ENCODE measurements at regions not wholly inside any gene's neighbourhood (a gene's known extent, or its start where the extent isn't known, plus 50 kb on each side); places are given as distances from the start of the nearest gene placed in this dataset.

DNA sequence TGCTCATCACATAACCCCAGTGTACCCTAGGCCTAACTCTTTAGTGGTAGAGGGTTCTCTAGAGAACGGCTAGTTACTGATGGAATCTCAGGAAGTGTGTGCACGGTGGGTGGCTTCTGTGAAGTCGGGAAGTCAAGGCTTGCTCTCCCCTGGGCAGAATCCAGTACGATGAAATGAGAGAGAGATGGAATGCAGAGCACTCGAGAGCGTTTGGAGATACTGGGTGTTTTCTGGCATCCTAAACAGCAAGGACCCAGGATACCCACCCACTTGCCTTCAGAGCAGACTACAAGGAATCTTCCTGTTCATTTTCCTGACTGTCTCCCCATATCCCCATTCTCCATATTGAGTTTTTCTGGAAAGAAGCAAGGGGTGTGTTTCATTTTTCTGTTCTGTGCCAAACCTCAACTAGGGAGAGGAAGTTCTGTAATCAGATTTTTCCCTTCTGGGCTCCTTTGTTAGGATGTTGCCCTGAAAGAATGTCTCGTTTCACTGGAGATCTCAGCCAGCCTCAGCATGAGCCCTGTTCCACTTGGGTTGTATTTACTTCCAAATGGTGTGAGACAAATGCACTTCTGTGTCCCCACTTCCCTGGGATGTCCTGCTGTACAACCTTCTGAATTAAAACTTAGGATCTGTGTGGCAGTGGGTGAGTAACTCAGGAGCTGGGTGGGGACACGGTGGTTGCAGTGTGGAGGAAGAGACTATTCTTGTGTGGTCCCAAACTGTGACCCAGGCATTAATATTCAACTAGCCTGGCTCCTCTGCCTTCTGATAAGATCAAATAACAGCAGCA, 108.9 kb upstream of the SPRY4 start:
- Histone ChIP-seq H3K27me3 (ENCODE audit: insufficient read depth, low read length, poor library complexity) (no peaks in the 10 kb centered on the region), H3K4ac (ENCODE audit: low read depth, low read length) (peak overlapping the region; percentile 48), H3K4me1 (ENCODE audit: control insufficient read depth, low read depth, low read length) (peaks cover 14% of the 10 kb centered on the region), H2BK120ac (ENCODE audit: low read depth, low read length) (peak overlapping the region; percentile 6), H3K18ac (ENCODE audit: low read length) (peak overlapping the region; percentile 33), H3K27ac (ENCODE audit: low read depth, low read length) (peak overlapping the region; percentile 50), H3K9ac (ENCODE audit: low read length) (peak overlapping the region; percentile 15), H3K4me3 (ENCODE audit: low read length) (no peak overlapping the region), H2AK5ac (ENCODE audit: low read length) (peak overlapping the region; percentile 54), H4K8ac (ENCODE audit: low read depth, low read length) (no peak overlapping the region), H4K5ac (ENCODE audit: low read length) (no peak overlapping the region), H2BK5ac (ENCODE audit: low read length) (peak overlapping the region; percentile 69), H3K79me2 (ENCODE audit: control insufficient read depth, insufficient read depth, low read length) (no peaks in the 10 kb centered on the region), H3K23ac (ENCODE audit: low read length) (no peak overlapping the region), H3K79me1 (ENCODE audit: low read length) (no peaks in the 10 kb centered on the region), H3K56ac (ENCODE audit: low read length) (peak overlapping the region; percentile 80), H3K4me2 (ENCODE audit: low read length) (no peak overlapping the region), H2BK15ac (replicated peaks; ENCODE audit: low read depth) (no peak overlapping the region), H3K36me3 (ENCODE audit: control insufficient read depth, insufficient read depth, low read length) (no peaks in the 10 kb centered on the region)
- peak; percentile 48 for DNase-seq
- no CpG with 5 or more reads among the region's 8 CpGs for WGBS (ENCODE audit: extremely low coverage, insufficient coverage, low lambda C conversion rate)

DNA sequence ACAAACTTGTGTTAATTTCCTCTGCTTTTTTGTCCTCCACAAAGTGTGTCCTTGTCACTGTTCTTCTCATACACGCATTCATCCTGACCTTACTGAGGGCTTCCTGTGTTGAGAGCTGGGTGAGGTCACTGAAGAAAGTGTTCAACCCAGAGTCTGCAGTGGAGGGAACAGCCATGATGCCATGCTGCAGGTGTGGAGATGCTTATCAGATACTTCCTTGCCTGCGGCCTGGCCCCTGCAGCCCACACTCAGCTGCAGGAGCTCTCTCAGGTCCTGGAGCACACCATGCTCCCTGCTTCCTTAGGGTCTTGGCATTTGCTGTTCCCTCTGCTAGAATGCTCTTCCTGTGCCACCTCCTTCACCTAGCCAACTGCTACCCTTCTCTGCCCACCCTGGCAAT, 108.1 kb upstream of the SPRY4 start:
- peak; percentile 84 for DNase-seq
- Histone ChIP-seq H3K56ac (ENCODE audit: low read length) (peak overlapping the region; percentile 72), H3K9ac (ENCODE audit: low read length) (no peak overlapping the region), H3K18ac (ENCODE audit: low read length) (no peak overlapping the region), H3K4me2 (ENCODE audit: low read length) (no peak overlapping the region), H3K27me3 (ENCODE audit: insufficient read depth, low read length, poor library complexity) (no peaks in the 10 kb centered on the region), H2BK120ac (ENCODE audit: low read depth, low read length) (no peak overlapping the region), H4K8ac (ENCODE audit: low read depth, low read length) (no peak overlapping the region), H3K4me1 (ENCODE audit: control insufficient read depth, low read depth, low read length) (peaks cover 14% of the 10 kb centered on the region), H4K5ac (ENCODE audit: low read length) (no peak overlapping the region), H2AK5ac (ENCODE audit: low read length) (peak overlapping the region; percentile 93), H3K27ac (ENCODE audit: low read depth, low read length) (no peak overlapping the region), H2BK5ac (ENCODE audit: low read length) (peak overlapping the region; percentile 69), H2BK15ac (replicated peaks; ENCODE audit: low read depth) (no peak overlapping the region), H3K79me2 (ENCODE audit: control insufficient read depth, insufficient read depth, low read length) (no peaks in the 10 kb centered on the region), H3K79me1 (ENCODE audit: low read length) (no peaks in the 10 kb centered on the region), H3K4ac (ENCODE audit: low read depth, low read length) (peak overlapping the region; percentile 56), H3K23ac (ENCODE audit: low read length) (no peak overlapping the region), H3K36me3 (ENCODE audit: control insufficient read depth, insufficient read depth, low read length) (no peaks in the 10 kb centered on the region), H3K4me3 (ENCODE audit: low read length) (no peak overlapping the region)
- no CpG with 5 or more reads among the region's 2 CpGs for WGBS (ENCODE audit: extremely low coverage, insufficient coverage, low lambda C conversion rate)

DNA sequence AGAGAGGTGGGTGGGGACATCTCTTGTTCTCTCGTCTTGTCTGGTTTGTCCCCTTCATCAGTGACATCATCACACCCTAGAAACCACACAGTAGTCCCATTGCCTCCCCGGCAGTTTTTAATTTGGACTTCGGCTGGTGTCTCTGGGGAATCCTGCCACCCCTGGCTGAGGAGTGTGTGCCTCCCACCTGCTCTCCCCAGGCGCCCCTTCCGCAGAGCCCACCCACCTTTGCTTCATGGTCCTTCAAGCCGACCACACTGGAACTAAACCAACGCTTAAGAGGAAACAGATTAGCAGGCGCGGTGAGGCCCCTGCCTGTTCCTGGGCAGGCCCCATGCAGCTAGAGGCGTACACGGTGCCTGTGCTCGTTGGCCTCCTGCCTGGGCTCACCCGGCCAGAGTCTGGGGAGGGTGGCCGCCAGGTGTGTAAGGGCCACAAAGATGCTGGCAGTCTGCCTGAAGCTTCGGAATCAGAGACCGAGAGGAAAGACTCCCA, 107.6 kb upstream of the SPRY4 start:
- H3K36me3 ChIP-seq (ENCODE audit: control insufficient read depth, insufficient read depth, low read length), result no peaks in the 10 kb centered on the region
- no peak overlapping the region for H3K4me3 ChIP-seq (ENCODE audit: low read length)
- H4K5ac ChIP-seq (ENCODE audit: low read length), result no peak overlapping the region
- H3K23ac ChIP-seq (ENCODE audit: low read length), result no peak overlapping the region
- DNase-seq, result no peak
- H3K56ac ChIP-seq (ENCODE audit: low read length), result no peak overlapping the region
- H3K4me1 ChIP-seq (ENCODE audit: control insufficient read depth, low read depth, low read length), result peaks cover 12% of the 10 kb centered on the region
- H2BK120ac ChIP-seq (ENCODE audit: low read depth, low read length), result no peak overlapping the region
- no peak overlapping the region for H3K4me2 ChIP-seq (ENCODE audit: low read length)
- H3K79me1 ChIP-seq (ENCODE audit: low read length), result no peaks in the 10 kb centered on the region
- no peak overlapping the region for H3K9ac ChIP-seq (ENCODE audit: low read length)
- WGBS (ENCODE audit: extremely low coverage, insufficient coverage, low lambda C conversion rate), result no CpG with 5 or more reads among the region's 16 CpGs
- no peak overlapping the region for H4K8ac ChIP-seq (ENCODE audit: low read depth, low read length)
- no peak overlapping the region for H3K27ac ChIP-seq (ENCODE audit: low read depth, low read length)
- H3K79me2 ChIP-seq (ENCODE audit: control insufficient read depth, insufficient read depth, low read length), result no peaks in the 10 kb centered on the region
- H3K4ac ChIP-seq (ENCODE audit: low read depth, low read length), result no peak overlapping the region
- no peak overlapping the region for H2BK5ac ChIP-seq (ENCODE audit: low read length)
- H3K27me3 ChIP-seq (ENCODE audit: insufficient read depth, low read length, poor library complexity), result no peaks in the 10 kb centered on the region
- H2BK15ac ChIP-seq (replicated peaks; ENCODE audit: low read depth), result no peak overlapping the region
- no peak overlapping the region for H2AK5ac ChIP-seq (ENCODE audit: low read length)
- H3K18ac ChIP-seq (ENCODE audit: low read length), result no peak overlapping the region

DNA sequence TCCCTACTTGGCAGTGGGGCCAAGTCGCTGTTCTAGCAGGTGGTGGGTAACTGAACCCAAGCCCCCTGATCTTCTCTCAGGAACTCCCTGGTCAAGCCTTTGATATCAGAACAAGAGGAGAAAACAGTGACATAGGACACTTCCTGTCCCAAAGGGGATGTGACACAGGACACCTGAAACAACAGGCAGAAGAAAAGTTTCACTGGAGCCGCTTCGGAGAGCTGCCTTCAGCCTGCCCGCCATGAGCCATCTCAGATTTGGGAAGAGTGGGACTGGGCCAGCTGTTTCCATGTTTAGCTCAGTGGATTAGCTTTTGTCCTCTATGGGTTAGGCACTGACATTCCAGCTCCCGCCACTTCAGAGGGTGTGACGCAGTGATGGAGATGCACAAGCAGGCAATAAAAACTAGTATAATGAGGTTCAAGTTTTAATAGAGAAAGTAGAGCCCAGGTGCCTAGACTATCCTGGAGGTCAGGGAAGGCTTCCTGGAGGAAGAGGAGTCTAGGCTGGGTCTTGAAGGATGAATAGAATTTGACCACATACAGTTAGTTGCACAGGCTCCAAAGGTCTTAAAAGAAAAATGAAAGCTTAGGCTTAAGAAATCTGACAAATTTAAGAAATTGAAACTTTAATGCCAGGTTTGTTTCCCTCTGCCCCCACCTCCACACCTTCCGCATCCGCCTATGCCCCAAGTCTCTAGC, 104.1 kb upstream of the SPRY4 start:
- Histone ChIP-seq H3K56ac (ENCODE audit: low read length) (no peak overlapping the region), H3K4ac (ENCODE audit: low read depth, low read length) (peak overlapping the region; percentile 25), H2BK120ac (ENCODE audit: low read depth, low read length) (no peak overlapping the region), H4K5ac (ENCODE audit: low read length) (no peak overlapping the region), H2AK5ac (ENCODE audit: low read length) (no peak overlapping the region), H3K36me3 (ENCODE audit: control insufficient read depth, insufficient read depth, low read length) (no peaks in the 10 kb centered on the region), H3K23ac (ENCODE audit: low read length) (no peak overlapping the region), H2BK15ac (replicated peaks; ENCODE audit: low read depth) (no peak overlapping the region), H2BK5ac (ENCODE audit: low read length) (no peak overlapping the region), H3K79me1 (ENCODE audit: low read length) (no peaks in the 10 kb centered on the region), H3K27me3 (ENCODE audit: insufficient read depth, low read length, poor library complexity) (no peaks in the 10 kb centered on the region), H3K9ac (ENCODE audit: low read length) (no peak overlapping the region), H3K79me2 (ENCODE audit: control insufficient read depth, insufficient read depth, low read length) (no peaks in the 10 kb centered on the region), H3K27ac (ENCODE audit: low read depth, low read length) (no peak overlapping the region), H3K4me2 (ENCODE audit: low read length) (no peak overlapping the region), H3K4me1 (ENCODE audit: control insufficient read depth, low read depth, low read length) (peaks cover 14% of the 10 kb centered on the region), H3K4me3 (ENCODE audit: low read length) (no peak overlapping the region), H4K8ac (ENCODE audit: low read depth, low read length) (no peak overlapping the region), H3K18ac (ENCODE audit: low read length) (no peak overlapping the region)
- no CpG with 5 or more reads among the region's 8 CpGs for WGBS (ENCODE audit: extremely low coverage, insufficient coverage, low lambda C conversion rate)
- DNase-seq, result no peak

DNA sequence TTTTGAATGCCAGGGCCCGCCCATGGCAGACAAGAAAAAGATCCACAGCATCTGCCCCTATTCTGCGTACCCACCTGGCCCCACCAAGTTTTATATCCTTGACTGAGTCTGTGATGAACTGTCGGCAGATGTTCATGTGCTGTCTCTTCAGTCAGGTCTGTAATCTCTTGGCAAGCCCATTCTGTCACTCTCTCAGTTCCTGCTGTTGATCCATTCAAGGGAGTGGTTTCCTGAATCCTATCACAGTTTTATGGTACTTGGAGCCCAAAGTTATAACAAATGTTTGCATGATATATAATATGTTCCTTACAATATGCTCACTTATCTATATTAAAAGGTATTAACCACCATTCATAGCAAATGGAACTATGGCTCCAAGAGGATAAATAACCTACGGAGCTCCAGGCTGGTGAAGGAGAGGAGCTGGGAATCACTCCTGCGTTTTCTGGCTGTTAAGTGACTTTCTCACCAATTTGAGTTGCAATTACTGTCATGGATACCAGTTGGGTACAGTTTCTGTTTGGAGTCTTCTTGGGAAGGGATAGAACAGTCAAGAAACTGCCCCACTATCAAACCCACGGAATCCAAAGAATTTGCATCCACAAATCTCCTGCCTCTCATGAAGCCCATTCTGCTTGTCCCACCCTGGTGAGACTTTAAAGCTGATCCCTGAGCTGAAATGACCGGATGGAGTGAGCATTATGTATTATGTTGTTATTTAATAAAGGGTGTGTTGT, 103.4 kb upstream of the SPRY4 start:
- no peak for DNase-seq
- H3K56ac ChIP-seq (ENCODE audit: low read length), result no peak overlapping the region
- no peak overlapping the region for H3K23ac ChIP-seq (ENCODE audit: low read length)

More for the DNA sequence above, 103.4 kb upstream of the SPRY4 start:
- H3K4me1 ChIP-seq (ENCODE audit: control insufficient read depth, low read depth, low read length), result peaks cover 7% of the 10 kb centered on the region
- no peak overlapping the region for H4K8ac ChIP-seq (ENCODE audit: low read depth, low read length)
- H3K36me3 ChIP-seq (ENCODE audit: control insufficient read depth, insufficient read depth, low read length), result no peaks in the 10 kb centered on the region
- no peak overlapping the region for H3K4me2 ChIP-seq (ENCODE audit: low read length)
- H2BK5ac ChIP-seq (ENCODE audit: low read length), result no peak overlapping the region
- H3K27me3 ChIP-seq (ENCODE audit: insufficient read depth, low read length, poor library complexity), result no peaks in the 10 kb centered on the region
- H4K5ac ChIP-seq (ENCODE audit: low read length), result no peak overlapping the region
- peak overlapping the region; percentile 25 for H3K4ac ChIP-seq (ENCODE audit: low read depth, low read length)
- no peak overlapping the region for H3K27ac ChIP-seq (ENCODE audit: low read depth, low read length)
- no peak overlapping the region for H3K9ac ChIP-seq (ENCODE audit: low read length)
- H3K4me3 ChIP-seq (ENCODE audit: low read length), result no peak overlapping the region
- no peak overlapping the region for H2BK15ac ChIP-seq (replicated peaks; ENCODE audit: low read depth)
- no peak overlapping the region for H2BK120ac ChIP-seq (ENCODE audit: low read depth, low read length)
- no CpG with 5 or more reads among the region's 7 CpGs for WGBS (ENCODE audit: extremely low coverage, insufficient coverage, low lambda C conversion rate)
- no peaks in the 10 kb centered on the region for H3K79me2 ChIP-seq (ENCODE audit: control insufficient read depth, insufficient read depth, low read length)
- no peaks in the 10 kb centered on the region for H3K79me1 ChIP-seq (ENCODE audit: low read length)
- H3K18ac ChIP-seq (ENCODE audit: low read length), result no peak overlapping the region
- H2AK5ac ChIP-seq (ENCODE audit: low read length), result no peak overlapping the region

Data from mesendoderm (in vitro differentiated cells).